Activated naive CD4-positive, alpha-beta T cell treated with anti-CD3 and anti-CD28 coated beads, Interleukin-2, amount 50 U/mL, for 72 hours (primary cell): ENCODE measurements at regions not wholly inside any gene's neighbourhood (a gene's known extent, or its start where the extent isn't known, plus 50 kb on each side); places are given as distances from the start of the nearest gene placed in this dataset.

ENCODE experiments used
- ATAC-seq, 2 donors: fragments of 150-1000 bp; cut with Tn5 transposase; 2 replicates each; pipeline ENCODE4 v1.10.0; 2021; ENCODE audit warnings: mild to moderate bottlenecking in 2 of 2, moderate library complexity in 2 of 2
- DNase-seq, 2 donors: peaks; one replicate each; pipeline ENCODE4 v3.0.0; 2021 to 2022; ENCODE audit warnings: low spot score in 2 of 2
- H3K27ac Mint-ChIP-seq, 2 donors: one replicate each; pipeline ENCODE4 v1.8.0; 2022; ENCODE audit warnings: mild to moderate bottlenecking in 2 of 2, mixed read lengths in 2 of 2
- H3K36me3 Mint-ChIP-seq, 2 donors: one replicate each; pipeline ENCODE4 v1.8.0; 2022; ENCODE audit warnings: mixed read lengths in 2 of 2
- H3K9me3 Mint-ChIP-seq, 2 donors: one replicate each; pipeline ENCODE4 v1.8.0; 2022; ENCODE audit warnings: mixed read lengths in 2 of 2

GRCh38 chrX:23603501-23603900 lies 63.8 kb upstream of the PRDX4 start:
- H3K36me3 Mint-ChIP-seq = no peaks in the 10 kb centered on the region
- no peaks in the 10 kb centered on the region for H3K9me3 Mint-ChIP-seq

DNA sequence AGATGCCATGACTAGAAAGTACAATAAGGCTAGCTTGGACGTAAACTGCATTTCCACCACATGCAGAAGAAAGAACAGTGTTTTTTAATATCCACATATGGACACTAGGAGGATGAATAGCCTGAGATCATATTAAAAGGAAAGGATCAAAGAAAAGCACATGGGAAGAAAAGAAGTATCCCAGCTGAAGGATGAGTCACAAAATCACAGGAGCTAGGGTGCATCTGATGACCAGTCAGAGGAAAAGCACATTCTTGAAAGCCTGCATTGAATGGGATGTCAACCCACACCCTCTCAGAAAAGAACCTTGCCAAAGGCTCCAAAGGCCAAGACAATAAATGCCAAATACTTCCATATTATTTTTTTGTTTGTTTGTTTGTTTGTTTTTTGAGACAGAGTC lies 56.8 kb upstream of the PRDX4 start:
- ATAC-seq (no peak), DNase-seq (no peak)
- no peak overlapping the region for H3K27ac Mint-ChIP-seq
- no peaks in the 10 kb centered on the region for H3K36me3 Mint-ChIP-seq
- no peaks in the 10 kb centered on the region for H3K9me3 Mint-ChIP-seq

More at GRCh38 chrX:23603501-23603900, 63.8 kb upstream of the PRDX4 start:
- ATAC-seq = no peak
- no peak overlapping the region for H3K27ac Mint-ChIP-seq
- no peak for DNase-seq

DNA sequence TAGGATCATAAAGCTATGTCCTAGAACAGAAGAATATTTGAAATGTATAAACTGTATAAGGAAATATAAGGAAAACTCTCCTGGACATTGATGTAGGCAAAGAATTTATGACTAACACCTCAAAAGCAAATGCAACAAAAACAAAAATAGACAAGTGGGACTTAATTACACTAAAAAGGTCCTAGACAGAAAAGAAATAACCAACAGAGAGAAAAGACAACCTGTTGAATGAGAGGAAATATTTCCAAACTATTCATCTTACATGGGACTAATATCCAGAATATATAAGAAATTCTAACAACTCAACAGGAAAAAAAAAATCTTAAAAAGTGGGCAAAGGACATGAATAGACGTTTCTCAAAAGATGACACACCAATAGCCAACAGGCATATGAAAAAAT lies 54.4 kb upstream of the PRDX4 start:
- Mint-ChIP-seq H3K9me3 (no peaks in the 10 kb centered on the region), H3K27ac (no peak overlapping the region), H3K36me3 (no peaks in the 10 kb centered on the region)
- DNase-seq (no peak), ATAC-seq (no peak)

DNA sequence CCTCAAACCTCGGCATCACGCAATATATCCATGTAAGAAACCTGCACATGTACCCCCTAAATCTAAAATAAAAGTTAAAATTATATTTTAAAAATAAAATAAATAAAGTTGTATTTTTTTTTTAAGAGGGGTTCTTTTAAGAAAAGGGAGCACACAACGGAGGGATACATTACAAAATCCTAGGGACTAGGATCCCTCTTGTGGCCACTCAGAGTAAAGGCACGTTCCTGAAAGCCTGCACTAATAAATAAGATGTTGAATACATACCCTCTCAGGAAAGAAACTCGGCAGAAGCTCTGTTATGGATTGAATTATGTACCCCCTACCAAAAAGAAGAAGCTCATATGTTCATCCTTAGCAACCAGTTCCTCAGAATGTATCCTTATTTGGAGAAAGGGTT lies 50.9 kb upstream of the PRDX4 start:
- Mint-ChIP-seq H3K27ac (no peak overlapping the region), H3K9me3 (no peaks in the 10 kb centered on the region), H3K36me3 (no peaks in the 10 kb centered on the region)
- no peak for DNase-seq
- ATAC-seq = no peak
